ENCODE measurements at regions not wholly inside any gene's neighbourhood (a gene's known extent, or its start where the extent isn't known, plus 50 kb on each side); places are given as distances from the start of the nearest gene placed in this dataset.

- TF ChIP-seq CTCF (IDR thresholded peaks at IDR 0.05): no peak
- no peak for TF ChIP-seq POLR2A (IDR thresholded peaks at IDR 0.05)
Measured at GRCh38 chr2:19529677-19530076, 171.3 kb upstream of the OSR1 start.
